HG03045 (cell line): ENCODE measurements at regions not wholly inside any gene's neighbourhood (a gene's known extent, or its start where the extent isn't known, plus 50 kb on each side); places are given as distances from the start of the nearest gene placed in this dataset.
"Not testable (repeated sequence)": the region's sequence is repeated elsewhere in the genome, so short reads cannot be mapped to it uniquely, and the experiment has no call there.

Experiments used
- ATAC-seq: cut with Tn5 transposase; IDR thresholded peaks from one replicate; pipeline ENCODE4 v1.9.1; 2021; ENCODE audit warnings: mild to moderate bottlenecking, moderate library complexity; ENCODE audit not compliant: unreplicated experiment

DNA sequence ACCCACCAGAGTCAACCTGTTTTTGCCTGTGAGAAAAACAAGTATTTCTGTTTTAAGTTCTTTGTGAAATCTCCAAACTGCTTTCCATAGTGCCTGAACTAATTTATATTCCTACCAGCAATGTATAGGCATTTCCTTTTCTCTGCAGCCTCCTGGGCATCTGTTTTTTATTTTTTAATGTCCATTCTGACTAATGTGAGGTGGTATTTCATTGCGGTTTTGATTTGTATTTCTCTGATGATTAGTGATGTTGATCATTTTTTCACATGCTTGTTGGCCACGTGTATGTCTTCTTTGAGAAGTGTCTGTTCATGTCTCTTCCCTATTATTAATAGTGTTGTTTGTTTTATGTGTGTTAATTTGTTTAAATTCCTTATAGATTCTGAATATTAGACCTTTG lies 820.5 kb downstream of the MCTP2 start:
- ATAC-seq, result no peak

DNA sequence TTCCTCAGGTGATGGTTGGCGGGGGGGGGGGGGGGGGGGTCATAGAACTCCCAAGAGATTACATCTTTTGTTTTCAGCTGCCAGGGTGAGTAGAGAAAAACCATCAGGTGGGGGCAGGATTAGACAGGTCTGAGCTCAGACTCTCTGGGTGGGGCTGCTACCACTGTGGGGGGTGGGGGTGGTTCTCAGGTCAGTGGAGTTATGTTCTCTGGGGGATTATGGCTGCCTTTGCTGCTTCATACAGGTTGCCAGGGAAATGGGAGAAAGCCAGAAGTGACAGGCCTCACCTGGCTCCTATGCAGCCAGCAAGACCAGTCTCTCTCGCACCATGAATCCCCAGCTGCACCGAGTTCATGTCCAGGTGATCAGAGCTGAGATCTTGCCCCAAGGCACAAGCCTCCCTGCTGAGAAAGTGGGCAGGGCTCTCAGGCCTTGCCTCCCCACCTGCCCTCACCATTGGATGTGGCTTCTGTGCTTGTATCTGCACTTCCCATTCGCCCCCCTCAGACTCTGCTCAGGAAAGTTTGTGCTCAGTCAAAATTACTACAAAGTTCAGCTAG lies 828.1 kb downstream of the MCTP2 start:
- ATAC-seq, result no peak

DNA sequence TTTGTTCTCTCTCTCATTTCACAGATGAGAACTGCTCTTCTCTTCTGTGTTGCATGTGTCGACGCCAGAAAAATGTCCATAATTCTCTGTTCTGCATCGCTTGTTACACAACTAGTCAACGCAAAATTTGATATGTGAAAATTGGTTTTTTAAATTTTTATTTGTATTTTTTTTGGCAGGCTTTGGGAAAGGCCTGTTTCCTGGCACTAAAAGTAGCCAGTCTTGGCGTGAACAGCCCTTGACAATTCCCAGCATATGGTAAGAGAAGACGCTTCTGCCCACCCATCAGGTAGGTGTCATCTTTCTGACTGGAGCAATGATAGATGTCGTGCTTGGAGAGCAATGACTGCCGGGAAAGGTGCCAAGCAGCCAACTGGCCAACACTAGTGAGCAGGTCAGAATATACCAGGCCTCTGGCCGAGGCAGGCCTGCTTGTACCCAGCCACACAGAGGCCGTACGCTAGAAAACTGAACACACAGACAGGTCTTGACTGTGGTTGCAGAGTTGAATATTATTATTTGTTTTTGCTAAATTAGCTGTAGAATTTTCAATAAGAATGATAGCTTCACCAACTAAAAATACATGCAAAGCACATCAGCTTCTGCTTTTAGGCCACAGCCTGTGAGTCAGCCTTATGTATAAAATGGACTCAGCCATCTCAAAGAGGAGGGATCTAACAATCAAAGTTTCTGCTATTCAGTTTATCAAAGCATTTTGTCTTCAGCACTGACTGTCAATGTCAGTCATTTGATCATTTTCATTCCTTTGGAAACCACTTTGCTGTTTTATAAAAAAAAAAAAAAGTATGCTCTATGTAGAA lies 837.5 kb downstream of the MCTP2 start:
- ATAC-seq, result no peak

DNA sequence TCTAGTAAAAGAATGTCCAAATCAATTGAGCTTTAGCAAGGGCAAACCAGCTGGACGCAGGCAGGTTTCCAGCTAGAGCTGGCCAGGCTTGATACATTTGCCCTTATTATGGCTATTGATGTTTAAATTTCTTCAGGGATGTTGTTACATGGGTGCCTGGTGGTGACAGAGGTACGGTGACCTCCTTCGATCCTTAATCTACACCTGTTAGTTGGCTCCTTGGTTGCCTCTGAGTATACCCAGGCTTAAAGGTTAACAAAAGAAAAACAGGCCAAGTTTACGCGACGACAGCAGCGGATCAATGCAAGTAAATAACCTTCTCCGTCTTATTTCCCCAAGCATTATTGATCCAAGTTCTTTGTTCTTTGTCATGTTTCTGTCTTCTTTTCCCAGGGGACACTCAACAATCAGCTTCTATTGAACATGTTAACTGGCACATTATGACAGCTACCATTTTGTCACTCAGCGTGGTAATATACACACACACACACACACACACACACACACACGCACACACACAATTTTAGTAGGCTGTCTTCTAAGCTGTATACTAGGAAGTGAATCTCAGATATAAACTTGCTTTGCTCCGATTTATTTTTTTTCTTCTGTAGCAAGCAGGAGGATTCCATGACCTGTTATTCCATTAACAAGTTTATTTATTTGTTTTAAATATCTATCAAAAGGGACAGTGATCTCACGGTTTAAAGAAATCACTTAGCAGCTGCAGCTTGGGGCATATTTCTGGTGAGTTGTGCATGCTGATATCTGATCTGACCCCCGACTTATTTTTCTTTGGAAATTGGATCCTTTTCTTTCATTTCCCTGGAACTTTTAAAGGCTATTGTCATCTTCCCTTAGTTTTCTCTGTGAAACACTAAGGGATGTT lies 844.7 kb downstream of the MCTP2 start:
- ATAC-seq, result no peak

DNA sequence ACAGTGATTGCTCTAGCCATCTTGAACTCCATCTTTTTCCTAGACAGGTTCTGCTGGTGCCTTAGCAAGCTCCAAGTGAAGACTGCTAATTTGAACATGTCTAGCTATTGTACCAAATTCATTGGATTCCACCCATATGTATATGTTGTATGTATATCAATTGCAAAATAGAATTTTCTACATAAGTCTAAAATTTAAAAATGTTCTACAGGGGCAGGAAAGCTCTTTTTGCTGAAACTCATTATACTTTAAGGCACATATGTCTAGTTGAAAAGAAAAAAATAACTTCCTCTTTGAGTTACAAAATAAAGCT lies 845.3 kb downstream of the MCTP2 start:
- ATAC-seq, result no peak

DNA sequence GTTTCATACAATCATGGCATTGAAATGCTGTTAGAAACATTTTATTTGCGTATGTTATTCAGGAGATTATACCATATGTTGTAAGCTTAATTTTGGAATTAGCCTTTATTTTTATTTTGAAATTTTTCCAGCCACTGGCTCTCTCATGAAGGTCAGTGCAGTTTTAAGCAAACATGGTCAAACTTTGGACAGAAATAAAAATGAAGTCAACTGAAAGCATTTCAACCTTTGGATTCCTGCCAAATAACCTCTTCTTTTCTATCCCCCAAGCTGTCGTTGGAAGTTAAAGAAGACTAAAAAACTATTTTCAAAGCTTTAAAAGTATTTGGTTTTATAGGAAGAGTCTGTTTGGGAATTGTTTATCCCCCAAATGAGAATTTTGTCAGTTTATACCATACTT lies 846.6 kb downstream of the MCTP2 start:
- no peak for ATAC-seq

DNA sequence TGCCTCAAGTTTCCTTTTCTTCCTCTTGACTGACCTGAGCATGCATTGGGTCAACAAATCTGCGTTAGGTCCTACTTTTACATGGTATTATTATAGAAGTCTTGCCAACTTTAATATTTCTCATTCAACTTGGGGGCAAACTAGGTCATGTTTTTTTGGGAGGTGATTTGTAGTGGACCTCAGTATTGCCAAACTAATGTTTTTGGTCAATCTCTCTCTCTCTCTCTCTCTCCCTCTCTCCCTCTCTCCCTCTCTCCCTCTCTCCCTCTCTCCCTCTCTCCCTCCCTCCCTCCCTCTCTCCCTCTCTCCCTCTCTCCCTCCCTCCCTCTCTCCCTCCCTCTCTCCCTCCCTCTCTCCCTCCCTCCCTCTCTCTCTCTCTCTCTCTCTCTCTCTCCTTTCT lies 848.9 kb downstream of the MCTP2 start:
- ATAC-seq, result not testable (repeated sequence)

DNA sequence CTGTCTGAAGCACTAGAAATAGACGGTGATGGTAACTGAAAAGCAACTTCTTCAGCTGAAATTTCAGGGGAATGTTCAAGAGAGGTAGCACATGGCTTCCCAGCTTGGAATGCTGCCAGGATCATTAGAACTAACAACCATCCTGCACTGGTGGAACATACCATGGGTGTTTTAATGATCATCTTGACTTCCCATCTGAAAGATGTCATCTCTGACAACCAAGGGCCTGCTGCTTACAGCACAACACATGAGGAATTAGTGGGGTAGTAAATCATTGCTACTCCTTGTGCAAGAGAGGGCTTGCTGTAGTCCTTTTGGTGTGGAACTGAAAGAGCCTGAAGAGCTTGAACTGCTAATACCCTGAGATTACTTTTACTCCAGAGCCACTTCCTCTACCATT lies 853.7 kb downstream of the MCTP2 start:
- no peak for ATAC-seq

DNA sequence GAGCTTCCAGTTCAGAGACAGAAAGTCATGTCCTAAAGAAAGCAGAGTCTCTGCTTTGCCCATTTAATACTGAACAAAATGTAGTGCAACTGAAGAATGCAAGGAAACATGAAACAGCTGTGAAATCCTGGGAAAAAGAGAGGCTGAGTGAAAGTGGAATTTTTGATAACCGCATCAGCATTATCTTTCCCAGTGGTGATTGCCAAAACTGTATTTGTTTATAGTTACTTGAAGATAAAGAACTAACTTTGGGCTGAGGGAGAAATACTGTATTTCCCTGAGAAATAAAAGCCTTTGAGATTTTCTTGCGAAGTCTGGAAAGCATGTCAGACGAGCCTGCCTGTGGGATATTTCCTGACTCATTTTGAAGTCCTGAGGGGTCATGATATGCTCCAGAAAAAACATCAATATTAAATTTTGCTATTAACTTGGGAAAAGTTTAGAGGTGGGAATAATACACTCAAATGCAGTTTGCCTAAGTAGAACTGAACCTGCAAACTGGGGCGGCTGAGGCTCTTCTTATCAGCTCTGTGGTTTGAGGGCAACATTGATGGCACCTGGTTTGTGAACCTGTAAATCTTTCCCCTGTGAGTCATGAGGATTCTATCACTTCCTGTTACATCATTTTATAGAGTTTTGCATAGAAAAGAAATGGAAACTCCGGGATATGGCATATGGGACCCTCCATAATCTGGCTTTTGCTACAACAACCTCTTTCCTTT lies 855.3 kb downstream of the MCTP2 start:
- ATAC-seq, result no peak

DNA sequence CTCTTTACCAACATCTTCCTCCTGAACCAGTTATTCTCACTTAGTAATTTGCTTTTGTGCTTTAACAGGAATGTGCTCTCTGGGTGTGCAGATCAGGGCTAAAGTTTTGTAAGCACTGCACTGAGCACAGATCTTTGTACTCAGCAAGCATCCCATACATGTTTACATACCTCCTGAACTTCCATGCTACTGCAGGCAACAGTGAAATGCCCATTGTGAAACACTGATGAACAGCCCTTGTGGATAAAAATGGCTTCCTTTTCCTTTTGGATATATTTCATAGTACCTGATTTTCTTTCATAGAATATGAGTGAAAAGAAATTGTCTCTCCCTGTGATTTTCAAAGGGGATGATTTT lies 855.9 kb downstream of the MCTP2 start:
- no peak for ATAC-seq

DNA sequence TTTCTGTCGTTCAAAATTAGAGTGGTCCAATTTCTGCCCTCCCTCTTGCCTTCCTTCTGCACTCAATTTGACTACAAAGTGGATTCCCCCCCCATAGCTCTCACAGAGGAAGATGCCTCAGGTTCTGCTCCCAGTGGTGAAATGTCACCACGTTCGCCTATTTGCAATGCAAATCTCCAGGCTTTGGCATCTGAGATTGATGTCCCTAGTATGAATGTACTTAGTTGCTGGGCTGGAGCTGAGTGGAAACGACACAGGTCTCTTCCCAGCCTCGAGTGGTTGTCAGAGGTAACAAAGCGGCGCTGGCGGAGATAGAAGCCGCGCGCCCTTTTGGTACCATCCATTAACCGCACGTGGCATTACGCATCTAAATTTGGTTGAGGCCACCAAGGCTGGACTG lies 860.1 kb downstream of the MCTP2 start:
- no peak for ATAC-seq

DNA sequence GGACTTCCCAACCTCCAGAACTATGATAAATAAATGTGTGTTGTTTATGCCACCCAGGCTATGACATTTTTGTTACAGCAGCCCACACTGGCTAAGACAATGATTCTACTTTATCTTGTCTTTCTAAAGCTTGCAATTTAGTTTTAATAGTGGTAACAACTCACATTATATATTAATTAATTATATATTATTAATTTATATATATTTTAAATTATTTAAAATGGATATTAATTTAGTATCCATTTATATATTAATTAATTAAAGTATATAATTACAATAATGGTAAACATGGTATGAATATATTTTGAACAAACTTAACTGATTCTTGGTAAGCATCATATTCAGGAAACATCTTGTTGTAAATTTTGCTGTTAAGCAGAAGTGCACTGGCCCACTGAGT lies 863.9 kb downstream of the MCTP2 start:
- ATAC-seq, result no peak

DNA sequence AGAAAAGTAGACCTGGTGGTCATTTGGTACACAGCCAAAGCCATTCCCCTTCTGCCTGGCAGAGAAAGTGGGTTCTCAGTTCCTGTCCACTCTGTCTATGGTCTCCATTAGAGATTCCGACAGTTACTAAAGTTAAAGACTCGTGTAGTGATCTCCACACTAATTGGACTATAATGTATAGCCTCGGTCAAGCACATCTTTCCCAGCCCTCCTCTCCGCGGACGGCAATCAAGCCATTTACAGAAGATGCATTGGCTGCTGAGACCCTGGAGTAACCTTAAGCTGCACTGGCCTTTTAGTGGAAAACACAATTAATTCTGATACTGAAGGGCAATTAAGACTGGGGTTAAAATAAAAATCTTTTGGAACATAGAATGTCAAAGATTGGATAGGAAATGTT lies 865.3 kb downstream of the MCTP2 start:
- no peak for ATAC-seq

DNA sequence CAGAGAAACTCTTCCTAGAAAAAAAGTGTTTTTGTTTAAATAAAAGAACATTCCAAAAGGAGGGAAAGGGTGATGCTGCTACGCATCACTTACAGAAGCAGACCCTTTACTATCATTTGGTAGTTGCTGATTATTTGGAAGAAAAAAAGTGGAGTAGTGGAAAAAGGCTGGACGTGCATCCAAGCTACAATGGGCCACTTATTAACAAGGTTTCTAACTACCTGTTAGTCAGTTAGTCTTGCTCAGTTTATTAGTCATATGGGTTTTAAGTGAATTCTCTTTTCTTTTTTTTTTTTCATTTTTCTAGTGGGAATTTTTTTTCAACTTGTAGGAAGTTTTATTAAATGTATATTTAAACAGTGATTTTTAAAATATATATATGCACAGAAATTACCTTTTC lies 866.0 kb downstream of the MCTP2 start:
- no peak for ATAC-seq

DNA sequence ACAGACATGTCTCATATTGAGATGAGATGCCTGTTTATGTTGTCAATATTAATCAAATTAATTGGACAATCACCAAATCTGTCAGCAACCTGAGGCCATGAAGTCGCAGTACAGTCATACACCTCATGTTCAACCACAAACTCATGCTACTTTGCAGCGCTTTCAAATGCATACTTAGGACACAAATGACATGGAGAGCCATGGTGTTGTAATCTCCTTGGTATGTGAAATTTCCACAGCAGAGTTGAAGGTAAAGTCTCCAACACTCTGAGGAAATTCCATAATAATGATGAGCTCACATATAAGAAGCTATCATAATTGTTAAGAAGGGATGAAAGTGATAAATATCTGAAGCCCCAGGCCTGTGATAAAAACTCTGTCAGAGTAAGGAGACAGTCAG lies 873.9 kb downstream of the MCTP2 start:
- ATAC-seq, result no peak

DNA sequence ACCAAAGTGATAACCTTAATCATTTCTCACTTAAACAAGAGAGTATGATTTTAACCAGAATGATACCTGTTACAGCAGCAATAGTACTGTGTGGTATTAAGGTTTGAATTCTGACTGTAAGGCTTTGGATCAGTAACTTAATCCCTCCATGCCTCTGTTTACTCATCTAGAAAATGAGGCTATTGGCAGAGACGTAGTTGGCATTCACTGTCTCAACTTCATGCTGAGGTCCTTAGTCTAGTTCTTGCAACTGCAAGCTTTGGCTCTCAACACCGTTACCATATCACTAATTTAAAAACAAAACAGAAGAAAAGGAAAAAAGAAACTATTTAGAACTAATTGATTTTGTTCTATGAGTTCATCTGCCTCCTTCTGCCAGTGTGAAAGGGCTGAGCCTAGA lies 875.4 kb downstream of the MCTP2 start:
- no peak for ATAC-seq

DNA sequence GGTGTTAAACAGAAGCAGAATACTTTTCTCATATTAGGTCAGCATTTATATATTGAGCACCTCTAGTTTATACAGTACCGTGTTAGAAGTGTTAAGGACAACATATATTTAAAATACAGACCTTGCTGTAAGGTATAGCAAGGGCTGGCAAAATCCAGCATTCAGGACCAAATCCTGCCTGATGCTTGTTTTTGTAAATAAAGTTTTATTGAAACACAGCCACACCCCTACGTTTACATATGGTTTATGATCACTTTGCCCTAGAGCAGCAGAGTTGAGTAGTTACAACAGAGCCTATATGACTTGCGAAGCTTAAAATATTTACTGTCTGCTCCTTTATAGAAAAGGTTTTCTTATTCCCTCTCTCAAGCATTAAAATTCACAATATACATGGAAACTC lies 877.3 kb downstream of the MCTP2 start:
- no peak for ATAC-seq

DNA sequence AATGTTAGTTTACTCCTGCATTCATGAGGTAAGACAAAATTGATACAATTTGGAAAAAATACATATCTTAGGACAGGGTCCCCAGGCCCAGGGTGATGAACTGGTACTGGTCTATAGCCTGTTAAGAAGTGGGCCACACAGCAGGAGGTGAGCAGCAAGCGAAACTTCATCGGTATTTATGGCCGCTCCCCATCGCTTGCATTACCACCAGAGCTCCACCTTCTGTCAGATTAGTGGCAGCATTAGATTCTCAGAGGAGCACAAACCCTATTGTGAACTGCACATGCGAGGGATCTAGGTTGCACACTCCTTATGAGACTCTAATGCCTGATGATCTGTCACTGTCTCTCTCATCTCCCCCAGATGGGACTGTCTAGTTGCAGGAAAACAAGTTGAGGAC lies 880.6 kb downstream of the MCTP2 start:
- no peak for ATAC-seq

DNA sequence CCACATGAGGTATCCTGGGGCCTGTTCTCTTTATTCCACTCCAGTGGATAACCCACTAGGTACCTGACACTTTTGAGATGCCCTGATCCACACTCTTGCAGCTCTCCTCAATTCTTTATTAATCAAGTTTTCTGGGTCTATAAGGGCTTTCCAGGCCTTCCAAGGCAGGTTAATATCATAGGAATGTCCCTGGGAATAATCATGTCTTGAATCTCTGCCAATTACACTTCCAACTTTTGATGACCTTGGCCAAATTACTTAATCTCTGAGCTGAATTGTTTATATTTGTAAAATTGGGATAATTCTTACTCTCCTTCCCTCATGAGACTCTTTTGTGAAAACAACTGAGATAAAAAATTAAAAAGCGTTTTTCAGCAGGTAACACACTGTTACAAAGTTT lies 881.7 kb downstream of the MCTP2 start:
- no peak for ATAC-seq

DNA sequence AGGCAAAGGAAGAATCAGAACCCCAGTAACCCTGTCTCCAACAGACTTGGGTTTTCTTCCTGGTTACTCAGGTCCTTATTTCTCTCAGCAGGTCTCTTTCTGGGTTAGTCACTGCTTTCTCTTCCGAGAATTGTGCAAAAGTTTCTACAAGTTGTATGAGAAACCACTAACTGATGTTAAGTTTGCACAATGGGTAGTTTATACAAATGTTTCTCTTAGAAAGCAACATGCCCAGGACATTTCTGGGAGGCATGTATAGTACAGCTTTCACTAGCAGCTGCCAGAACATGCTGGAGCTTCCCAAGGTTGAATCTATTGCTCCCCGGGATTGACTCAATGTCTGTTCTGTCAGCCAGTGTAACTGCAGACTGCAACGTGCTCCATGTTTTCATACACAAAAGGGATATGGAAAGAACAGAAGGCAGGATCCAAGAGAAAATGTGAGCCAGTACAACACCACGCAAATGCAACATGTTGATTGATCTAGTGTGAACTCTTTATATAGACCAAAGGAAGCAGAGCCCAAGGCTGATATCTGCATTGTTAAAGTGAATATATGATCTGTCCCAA lies 887.8 kb downstream of the MCTP2 start:
- ATAC-seq, result no peak

DNA sequence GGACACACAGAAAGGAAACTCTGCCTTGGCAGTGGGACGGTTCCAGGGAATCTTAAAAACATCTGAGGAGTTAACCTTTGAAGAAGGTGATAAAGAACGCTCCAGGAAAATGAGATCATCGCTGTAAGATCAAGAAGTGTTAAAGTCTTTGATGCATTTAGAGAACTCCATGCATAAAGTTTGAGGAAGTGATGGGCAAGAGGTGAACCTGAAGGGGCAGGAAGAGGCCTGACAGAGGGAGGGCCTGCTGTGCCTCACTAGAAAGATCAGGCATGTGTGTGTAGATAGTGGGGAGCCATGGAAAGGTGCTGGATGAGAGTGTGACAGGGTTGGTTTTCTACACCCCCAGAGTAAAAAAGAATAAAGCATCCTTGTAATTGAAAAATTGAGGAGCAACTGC lies 889.2 kb downstream of the MCTP2 start:
- ATAC-seq, result no peak
